HCT116 (cell line): ENCODE measurements at regions not wholly inside any gene's neighbourhood (a gene's known extent, or its start where the extent isn't known, plus 50 kb on each side); places are given as distances from the start of the nearest gene placed in this dataset.

Experiments
- ATAC-seq: fragments of 200-7000 bp; cut with Tn5 transposase; 2 replicates; pipeline ENCODE4 v1.9.1; 2020; ENCODE audit warnings: mild to moderate bottlenecking, moderate library complexity
- BruUV-seq: library from RNA; stranded (reverse); fragments of 400-500 nt; replicated peaks from 2 replicates; lab custom pipeline; 2021; lab: Mats Ljungman, UMichigan
- CTCF ChIA-PET: fragments of 300-600 bp; sonication (Branson Sonifier 250); formaldehyde crosslinking; loops from one replicate; lab custom pipeline; 2021; ENCODE audit warnings: antibody characterized with exemption; lab: Charles Lee
- POLR2A ChIA-PET: fragments of 300-600, 350-600 bp; sonication (Branson Sonifier 250); formaldehyde crosslinking; loops from one replicate; lab custom pipeline; 2021; ENCODE audit warnings: antibody characterized with exemption; lab: Charles Lee
- RAD21 ChIA-PET, 2 experiments: fragments of 300-600 bp; sonication (Branson Sonifier 250); formaldehyde crosslinking; loops; one replicate each; lab custom pipeline; 2023; ENCODE audit warnings: low total read pairs in 2 of 2; ENCODE audit not compliant: uncharacterized antibody in 2 of 2, unreplicated experiment in 2 of 2, low non-redundant PET in 1 of 2; lab: Charles Lee
- DNase-seq: peaks from one replicate; pipeline ENCODE4 v3.0.0-alpha.2; 2010; ENCODE audit warnings: low read depth, low spot score
- H2AFZ ChIP-seq: fragments of 200-600 bp; shearing (Covaris generic), sonication (generic); 2 replicates; pipeline ENCODE4 v1.6.1; 2017; ENCODE audit warnings: low read depth, mixed run types, mixed read lengths, antibody characterized with exemption, low read length; ENCODE audit not compliant: poor library complexity, severe bottlenecking
- H3K27ac ChIP-seq: 2 replicates; pipeline ENCODE4 v1.5.1; 2012; ENCODE audit warnings: low read depth, low read length
- H3K27me3 ChIP-seq: fragments of 200-600 bp; sonication (generic); 2 replicates; pipeline ENCODE4 v1.6.1; 2016; ENCODE audit warnings: mixed run types, low read length, mixed read lengths; ENCODE audit not compliant: insufficient read depth
- H3K36me3 ChIP-seq, 2 experiments: fragments of 200-500 bp in 1 of 2; fragments of 200-600 bp in 1 of 2; sonication (Bioruptor generic) in 1 of 2; sonication (generic) in 1 of 2; 2 replicates each; pipeline versions ENCODE4 v1.5.1 to v1.6.1; 2014 to 2016; ENCODE audit warnings: low read length in 2 of 2, inconsistent platforms in 1 of 2, mixed read lengths in 1 of 2, mixed run types in 1 of 2; ENCODE audit not compliant: insufficient read depth in 2 of 2, control insufficient read depth in 1 of 2
- H3K4me1 ChIP-seq, 2 experiments: fragments of 200-600 bp in 1 of 2; sonication (generic) in 1 of 2; 2 replicates each; pipeline versions ENCODE4 v1.5.1 to v1.6.1; 2012 to 2017; ENCODE audit warnings: low read length in 2 of 2, inconsistent platforms in 1 of 2, mild to moderate bottlenecking in 1 of 2, mixed read lengths in 1 of 2, mixed run types in 1 of 2, moderate library complexity in 1 of 2; ENCODE audit not compliant: insufficient read depth in 2 of 2, control insufficient read depth in 1 of 2
- H3K4me2 ChIP-seq: fragments of 200-600 bp; sonication (generic); 2 replicates; pipeline ENCODE4 v1.6.1; 2017; ENCODE audit warnings: mixed run types, low read length, mixed read lengths
- H3K4me3 ChIP-seq, 2 experiments: fragments of 200-600 bp in 1 of 2; sonication (generic) in 1 of 2; replicated peaks in 1 of 2; 2 replicates each; pipeline ENCODE4 v1.5.1; 2011 to 2016; ENCODE audit warnings: low read length in 2 of 2, control low read depth in 1 of 2, low read depth in 1 of 2, mild to moderate bottlenecking in 1 of 2, mixed read lengths in 1 of 2, mixed run types in 1 of 2
- H3K79me2 ChIP-seq: fragments of 200-600 bp; sonication (generic); 2 replicates; pipeline ENCODE4 v1.6.1; 2017; ENCODE audit warnings: mild to moderate bottlenecking, mixed run types, low read length, moderate library complexity, mixed read lengths; ENCODE audit not compliant: insufficient read depth
- H3K9ac ChIP-seq: fragments of 200-600 bp; sonication (generic); 2 replicates; pipeline ENCODE4 v1.6.1; 2016; ENCODE audit warnings: low read length, mixed read lengths
- H3K9me2 ChIP-seq: fragments of 200-600 bp; sonication (generic), shearing (Covaris generic); 2 replicates; pipeline ENCODE4 v1.6.1; 2017; ENCODE audit warnings: mixed run types, mild to moderate bottlenecking, moderate library complexity; ENCODE audit not compliant: insufficient read depth
- H3K9me3 ChIP-seq, 2 experiments: fragments of 200-500 bp in 1 of 2; fragments of 200-600 bp in 1 of 2; sonication (Bioruptor generic) in 1 of 2; sonication (generic) in 1 of 2; 2 replicates each; pipeline ENCODE4 v1.6.1; 2014 to 2017; ENCODE audit warnings: low read length in 2 of 2, mixed read lengths in 2 of 2, inconsistent platforms in 1 of 2, low read depth in 1 of 2, mild to moderate bottlenecking in 1 of 2, mixed run types in 1 of 2, moderate library complexity in 1 of 2; ENCODE audit not compliant: control insufficient read depth in 1 of 2, insufficient read depth in 1 of 2
- H4K20me1 ChIP-seq: fragments of 200-600 bp; sonication (generic), shearing (Covaris generic); 2 replicates; pipeline ENCODE4 v1.6.1; 2017; ENCODE audit warnings: mixed run types, mild to moderate bottlenecking, moderate library complexity; ENCODE audit not compliant: insufficient read depth
- ATF3 ChIP-seq: IDR thresholded peaks from 2 replicates; pipeline ENCODE4 v1.6.1; 2012
- CBX3 ChIP-seq: IDR thresholded peaks from 2 replicates; pipeline ENCODE4 v1.6.1; 2012; ENCODE audit warnings: low read depth
- CEBPB ChIP-seq: IDR thresholded peaks from 2 replicates; pipeline ENCODE4 v1.6.1; 2012; ENCODE audit warnings: low read depth
- CTCF ChIP-seq, 3 experiments: fragments of 200-600 bp in 1 of 3; sonication (generic) in 1 of 3; IDR thresholded peaks in 2 of 3; conservative IDR thresholded peaks in 1 of 3; 2 replicates each; pipeline ENCODE4 v1.5.1; 2012 to 2017; ENCODE audit warnings: low read depth in 2 of 3, low read length in 2 of 3, antibody characterized with exemption in 1 of 3, borderline replicate concordance in 1 of 3, control low read depth in 1 of 3, mild to moderate bottlenecking in 1 of 3, mixed read lengths in 1 of 3, mixed run types in 1 of 3, moderate library complexity in 1 of 3; ENCODE audit not compliant: insufficient read depth in 1 of 3
- EGR1 ChIP-seq: IDR thresholded peaks from 2 replicates; pipeline ENCODE4 v1.6.1; 2012; ENCODE audit warnings: low read depth
- ELF1 ChIP-seq: IDR thresholded peaks from 2 replicates; pipeline ENCODE4 v1.6.1; 2012; ENCODE audit warnings: low read depth, borderline replicate concordance
- EZH2 ChIP-seq: fragments of 200-600 bp; sonication (generic); IDR thresholded peaks from 2 replicates; pipeline ENCODE4 v1.6.1; 2017; ENCODE audit warnings: antibody characterized with exemption, mixed run types
- FOSL1 ChIP-seq: IDR thresholded peaks from 2 replicates; pipeline ENCODE4 v1.6.1; 2012; ENCODE audit warnings: low read depth
- JUND ChIP-seq: IDR thresholded peaks from 2 replicates; pipeline ENCODE4 v1.6.1; 2012
- POLR2A ChIP-seq: IDR thresholded peaks from 2 replicates; pipeline ENCODE4 v1.7.0; 2011; ENCODE audit warnings: borderline replicate concordance; ENCODE audit not compliant: insufficient read depth, insufficient read length; ENCODE audit errors: extremely low read depth
- POLR2AphosphoS5 ChIP-seq: IDR thresholded peaks from 2 replicates; pipeline ENCODE4 v1.6.1; 2011; ENCODE audit warnings: mild to moderate bottlenecking, low read depth, low read length, moderate library complexity
- REST ChIP-seq: IDR thresholded peaks from 2 replicates; pipeline ENCODE4 v1.6.1; 2012; ENCODE audit warnings: low read depth
- SIN3A ChIP-seq: IDR thresholded peaks from 2 replicates; pipeline ENCODE4 v1.6.1; 2012; ENCODE audit warnings: low read depth
- SP1 ChIP-seq: IDR thresholded peaks from 2 replicates; pipeline ENCODE4 v1.6.1; 2012; ENCODE audit warnings: low read depth
- SRF ChIP-seq: IDR thresholded peaks from 2 replicates; pipeline ENCODE4 v1.6.1; 2012; ENCODE audit warnings: low read depth
- TCF7L2 ChIP-seq: IDR thresholded peaks from 2 replicates; pipeline ENCODE4 v1.7.0; 2011; ENCODE audit warnings: borderline replicate concordance, inconsistent platforms; ENCODE audit not compliant: insufficient read depth, insufficient read length; ENCODE audit errors: extremely low read depth
- ZBTB33 ChIP-seq: IDR thresholded peaks from 2 replicates; pipeline ENCODE4 v1.6.1; 2011; ENCODE audit warnings: mild to moderate bottlenecking, low read length, moderate library complexity; ENCODE audit not compliant: insufficient replicate concordance; ENCODE audit errors: extremely low read depth
- ZFX ChIP-seq: fragments of 450-650 bp; IDR thresholded peaks from 2 replicates; pipeline ENCODE4 v1.6.1; 2017
- ZNF274 ChIP-seq: fragments of 200-500 bp; sonication (Bioruptor generic); IDR thresholded peaks from 2 replicates; pipeline ENCODE4 v1.6.1; 2014; ENCODE audit warnings: mild to moderate bottlenecking, low read depth, low read length, inconsistent platforms
- intact Hi-C: fragments of 100-400 bp; cut with micrococcal nuclease; formaldehyde crosslinking; loops from 2 replicates; pipeline ENCODE4 v1.10.0; 2022

DNA sequence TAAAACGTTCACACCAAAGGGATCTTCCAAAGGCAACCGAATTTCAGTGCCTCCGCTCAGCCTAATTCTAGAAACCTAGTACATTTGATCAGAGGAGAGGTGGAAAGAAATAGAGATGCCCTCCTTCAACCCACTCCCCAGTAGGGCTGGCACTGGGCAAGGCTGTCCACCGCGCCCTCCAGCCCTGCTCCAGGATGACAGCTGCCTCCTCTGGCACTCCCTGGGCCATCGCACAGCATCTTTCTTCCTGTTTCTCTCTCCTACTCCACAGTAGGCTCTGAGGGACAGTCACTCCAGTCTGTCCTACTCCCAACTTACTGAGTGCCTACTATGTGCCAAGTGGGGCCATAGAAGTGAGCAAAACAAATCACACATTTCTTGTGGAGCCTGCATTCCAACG is 226.2 kb downstream of the SKIDA1 start:
- Histone ChIP-seq H3K4me3 (no peak overlapping the region), H3K9me2 (no peaks in the 10 kb centered on the region)
- CTCF ChIA-PET, result no interaction called here
- BruUV-seq, result no TSS peak
- TF ChIP-seq JUND (no peak), EGR1 (no peak), POLR2A (no peak), CTCF (IDR thresholded peaks at IDR 0.05 in 2 of 3, conservative IDR thresholded peaks at IDR 0.05 in 1 of 3; ENCODE audit: borderline replicate concordance in 1 of 3, insufficient read depth in 1 of 3, low read depth in 2 of 3, low read length in 2 of 3) (no peak), EZH2 (no peak), CBX3 (no peak), FOSL1 (no peak), ZNF274 (no peak), ZBTB33 (no peak), SP1 (no peak), SRF (no peak), SIN3A (no peak), CEBPB (no peak), ELF1 (no peak), ZFX (no peak), REST (no peak), POLR2AphosphoS5 (no peak), TCF7L2 (no peak), ATF3 (no peak)
- TF ChIP-seq, all 23 proteins: peak for 0
- H3K9me3 ChIP-seq, result no peaks in the 10 kb centered on the region
- peaks cover 12 to 13% of the 10 kb centered on the region in 2 experiments for H3K4me1 ChIP-seq
- no peak for DNase-seq
- H2AFZ ChIP-seq, result no peak overlapping the region
- H3K36me3 ChIP-seq, result no peaks in the 10 kb centered on the region
- ChIA-PET RAD21 (no interaction called here), POLR2A (no interaction called here)
- ATAC-seq, result no peak
- no peak overlapping the region for H3K4me2 ChIP-seq
- no peaks in the 10 kb centered on the region for H4K20me1 ChIP-seq
- no peaks in the 10 kb centered on the region for H3K79me2 ChIP-seq
- H3K9ac ChIP-seq, result no peak overlapping the region
- intact Hi-C loops, result no loop called here
- H3K27me3 ChIP-seq, result no peaks in the 10 kb centered on the region
- H3K27ac ChIP-seq, result no peak overlapping the region
